Left ventricle myocardium inferior (tissue), 1 donor: ENCODE measurements at regions not wholly inside any gene's neighbourhood (a gene's known extent, or its start where the extent isn't known, plus 50 kb on each side); places are given as distances from the start of the nearest gene placed in this dataset.

Source experiments
- DNase-seq: peaks from one replicate; pipeline ENCODE4 v3.0.0-alpha.2; 2020
- H3K27ac ChIP-seq: fragments of 200-600 bp; replicated peaks from 2 replicates; pipeline ENCODE4 v1.8.0; 2021
- H3K27me3 ChIP-seq: fragments of 200-600 bp; 2 replicates; pipeline ENCODE4 v1.8.0; 2021; ENCODE audit warnings: low read depth
- H3K36me3 ChIP-seq: fragments of 200-600 bp; 2 replicates; pipeline ENCODE4 v1.8.0; 2021
- H3K4me1 ChIP-seq: fragments of 200-600 bp; 2 replicates; pipeline ENCODE4 v1.8.0; 2021
- H3K4me3 ChIP-seq: fragments of 200-600 bp; 2 replicates; pipeline ENCODE4 v1.8.0; 2021; ENCODE audit warnings: mild to moderate bottlenecking, moderate library complexity
- H3K9me3 ChIP-seq: fragments of 200-600 bp; replicated peaks from 2 replicates; pipeline ENCODE4 v1.8.0; 2021
- CTCF ChIP-seq: fragments of 200-600 bp; IDR thresholded peaks from 2 replicates; pipeline ENCODE4 v1.8.0; 2021; ENCODE audit warnings: antibody characterized with exemption, mild to moderate bottlenecking, borderline replicate concordance
- intact Hi-C: fragments of 100-400 bp; cut with micrococcal nuclease; formaldehyde crosslinking; loops from one replicate; pipeline ENCODE4 v1.11.0; 2022
- donor health status: DM: no; HTN: yes; CAD: no; lungs with severe emphysema.

GRCh38 chr1:55813618-55814017 lies 598.5 kb upstream of the USP24 start:
- Histone ChIP-seq H3K9me3 (peaks cover 8% of the 10 kb centered on the region), H3K4me1 (peaks cover 6% of the 10 kb centered on the region), H3K4me3 (no peak overlapping the region), H3K27me3 (no peaks in the 10 kb centered on the region), H3K36me3 (no peaks in the 10 kb centered on the region), H3K27ac (peak overlapping the region; percentile 39)
- peak; percentile 62 for DNase-seq
- TF ChIP-seq CTCF: no peak
- intact Hi-C loops: no loop called here

- Histone ChIP-seq H3K36me3 (no peaks in the 10 kb centered on the region), H3K27me3 (no peaks in the 10 kb centered on the region), H3K27ac (peak overlapping the region; percentile 39), H3K4me1 (peaks cover 6% of the 10 kb centered on the region), H3K4me3 (no peak overlapping the region), H3K9me3 (peaks cover 16% of the 10 kb centered on the region)
- TF ChIP-seq CTCF: no peak
- intact Hi-C loops: no loop called here
- no peak for DNase-seq
Measured at GRCh38 chr1:55812281-55812680, 597.1 kb upstream of the USP24 start.

DNA sequence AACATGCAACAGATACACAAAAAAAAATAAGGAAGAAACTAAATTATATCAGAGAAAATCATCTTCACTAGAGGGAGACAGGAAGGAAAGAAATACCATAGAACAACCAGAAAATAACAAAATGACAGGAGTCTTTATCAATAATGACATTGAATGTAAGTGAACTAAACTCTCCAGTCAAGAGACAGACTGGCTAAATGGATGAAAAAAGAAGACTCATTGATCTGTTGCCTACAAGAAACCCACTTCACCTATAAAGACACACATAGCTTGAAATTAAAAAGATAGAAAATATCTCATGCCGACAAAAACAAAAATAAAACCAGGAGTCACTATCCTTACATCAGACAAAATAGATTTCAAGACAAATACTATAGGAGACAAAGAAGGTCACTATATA lies 593.1 kb upstream of the USP24 start:
- Histone ChIP-seq H3K27ac (no peak overlapping the region), H3K4me3 (no peak overlapping the region), H3K9me3 (peaks cover 16% of the 10 kb centered on the region), H3K4me1 (no peaks in the 10 kb centered on the region), H3K36me3 (no peaks in the 10 kb centered on the region), H3K27me3 (no peaks in the 10 kb centered on the region)
- intact Hi-C loops: no loop called here
- no peak for DNase-seq
- TF ChIP-seq CTCF: no peak

DNA sequence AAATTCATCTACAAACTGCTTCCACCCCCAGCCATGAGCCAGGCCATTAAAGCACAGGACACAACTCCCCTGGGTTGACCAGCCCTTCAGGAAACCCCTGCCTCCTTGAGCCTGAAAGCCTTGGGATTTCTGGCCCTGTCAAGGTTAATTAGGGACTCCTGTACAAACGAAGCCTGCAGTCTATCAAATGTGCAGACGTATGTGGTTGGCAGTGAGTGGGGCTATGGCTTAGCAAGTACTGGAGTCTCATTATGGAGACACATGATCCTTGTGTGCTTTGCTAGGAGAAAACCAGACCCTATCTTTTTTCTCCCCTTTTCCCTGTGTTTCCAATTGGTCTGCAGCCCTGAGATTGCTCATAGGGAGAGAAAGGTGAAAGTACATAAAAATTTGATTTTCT lies 588.3 kb upstream of the USP24 start:
- Histone ChIP-seq H3K4me1 (no peaks in the 10 kb centered on the region), H3K36me3 (no peaks in the 10 kb centered on the region), H3K4me3 (no peak overlapping the region), H3K9me3 (peaks cover 19% of the 10 kb centered on the region), H3K27me3 (no peaks in the 10 kb centered on the region), H3K27ac (no peak overlapping the region)
- no peak for DNase-seq
- no peak for TF ChIP-seq CTCF
- intact Hi-C loops: no loop called here

GRCh38 chr1:55801481-55801880 lies 586.3 kb upstream of the USP24 start:
- Histone ChIP-seq H3K27ac (no peak overlapping the region), H3K4me1 (no peaks in the 10 kb centered on the region), H3K27me3 (no peaks in the 10 kb centered on the region), H3K9me3 (peaks cover 12% of the 10 kb centered on the region), H3K36me3 (no peaks in the 10 kb centered on the region), H3K4me3 (no peak overlapping the region)
- DNase-seq: no peak
- intact Hi-C loops: no loop called here
- TF ChIP-seq CTCF: no peak

- no peaks in the 10 kb centered on the region for H3K36me3 ChIP-seq
- H3K27ac ChIP-seq: no peak overlapping the region
- H3K27me3 ChIP-seq: no peaks in the 10 kb centered on the region
- no peak for DNase-seq
- no peaks in the 10 kb centered on the region for H3K4me1 ChIP-seq
- no peak for TF ChIP-seq CTCF
- intact Hi-C loops: no loop called here
- H3K9me3 ChIP-seq: peaks cover 12% of the 10 kb centered on the region
- H3K4me3 ChIP-seq: no peak overlapping the region
Measured at GRCh38 chr1:55800503-55800902, 585.3 kb upstream of the USP24 start.
